Astrocyte (in vitro differentiated cells and primary cell): ENCODE measurements at regions not wholly inside any gene's neighbourhood (a gene's known extent, or its start where the extent isn't known, plus 50 kb on each side); places are given as distances from the start of the nearest gene placed in this dataset.

Source experiments
- CTCF ChIP-seq: IDR thresholded peaks from 2 replicates; pipeline ENCODE4 v1.5.1; 2011; ENCODE audit warnings: low read depth, mild to moderate bottlenecking, inconsistent platforms, low read length, moderate library complexity; ENCODE audit not compliant: insufficient read depth
- EZH2 ChIP-seq: IDR thresholded peaks from 2 replicates; pipeline ENCODE4 v1.6.1; 2012; ENCODE audit warnings: mild to moderate bottlenecking, low read length, inconsistent platforms; ENCODE audit not compliant: insufficient read depth

GRCh38 chr10:108031505-108031904 is 867.0 kb upstream of the SORCS1 start:
- TF ChIP-seq CTCF (no peak), EZH2 (no peak)
